PC-9 (cell line): ENCODE measurements at regions not wholly inside any gene's neighbourhood (a gene's known extent, or its start where the extent isn't known, plus 50 kb on each side); places are given as distances from the start of the nearest gene placed in this dataset.

Experiments
- EZH2 ChIP-seq: fragments of 200-600 bp; sonication (generic); IDR thresholded peaks from 2 replicates; pipeline ENCODE4 v1.8.0; 2017; ENCODE audit warnings: antibody characterized with exemption, low read depth
- TF ChIP-seq, protein P1 (sequence below): fragments of 200-600 bp; sonication (generic); conservative IDR thresholded peaks from 2 replicates; pipeline ENCODE4 v1.6.1; 2017; ENCODE audit warnings: mixed run types, antibody characterized with exemption, mild to moderate bottlenecking, moderate library complexity

DNA sequence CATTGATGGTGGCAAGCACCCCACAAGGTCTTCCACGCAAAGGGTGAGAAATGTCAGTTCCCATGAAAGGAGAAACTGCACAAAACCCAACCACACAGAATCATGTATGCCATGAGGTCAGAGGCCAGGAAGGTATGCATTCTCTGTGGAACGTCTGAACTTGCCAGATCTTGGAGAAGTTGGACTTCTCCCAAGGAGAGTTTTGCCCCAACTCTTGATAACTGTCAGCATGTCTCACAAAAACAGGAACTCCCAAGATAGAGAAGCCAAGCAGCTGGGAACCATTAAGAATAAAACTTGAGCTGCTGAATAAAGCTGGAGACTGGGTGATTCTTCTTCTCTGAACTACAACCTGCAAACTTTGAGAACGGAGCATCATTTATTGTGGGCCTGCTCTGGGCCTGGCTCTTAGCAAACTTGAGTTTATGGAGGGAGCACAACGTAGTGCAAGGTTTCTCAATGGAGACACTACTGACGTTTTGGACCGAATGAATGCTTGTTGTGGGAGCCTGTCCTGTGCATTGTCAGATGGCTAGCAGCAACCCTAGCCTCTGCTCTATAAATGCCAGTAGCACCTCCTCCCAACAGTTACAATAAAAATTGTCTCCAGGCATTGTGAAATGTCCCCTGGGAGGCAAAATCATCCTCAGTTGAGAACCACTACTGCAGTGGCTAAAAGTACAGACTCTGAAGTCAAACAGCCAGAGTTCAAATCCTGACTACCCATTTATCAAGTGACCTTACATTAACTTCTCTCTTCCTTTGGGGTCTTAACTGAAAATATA is 193.5 kb downstream of the ACTL7B start:
- TF ChIP-seq, protein P1, sequence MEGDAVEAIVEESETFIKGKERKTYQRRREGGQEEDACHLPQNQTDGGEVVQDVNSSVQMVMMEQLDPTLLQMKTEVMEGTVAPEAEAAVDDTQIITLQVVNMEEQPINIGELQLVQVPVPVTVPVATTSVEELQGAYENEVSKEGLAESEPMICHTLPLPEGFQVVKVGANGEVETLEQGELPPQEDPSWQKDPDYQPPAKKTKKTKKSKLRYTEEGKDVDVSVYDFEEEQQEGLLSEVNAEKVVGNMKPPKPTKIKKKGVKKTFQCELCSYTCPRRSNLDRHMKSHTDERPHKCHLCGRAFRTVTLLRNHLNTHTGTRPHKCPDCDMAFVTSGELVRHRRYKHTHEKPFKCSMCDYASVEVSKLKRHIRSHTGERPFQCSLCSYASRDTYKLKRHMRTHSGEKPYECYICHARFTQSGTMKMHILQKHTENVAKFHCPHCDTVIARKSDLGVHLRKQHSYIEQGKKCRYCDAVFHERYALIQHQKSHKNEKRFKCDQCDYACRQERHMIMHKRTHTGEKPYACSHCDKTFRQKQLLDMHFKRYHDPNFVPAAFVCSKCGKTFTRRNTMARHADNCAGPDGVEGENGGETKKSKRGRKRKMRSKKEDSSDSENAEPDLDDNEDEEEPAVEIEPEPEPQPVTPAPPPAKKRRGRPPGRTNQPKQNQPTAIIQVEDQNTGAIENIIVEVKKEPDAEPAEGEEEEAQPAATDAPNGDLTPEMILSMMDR, result no peak
- TF ChIP-seq EZH2, result no peak
